Muscle of leg (tissue), 3 donors: ENCODE measurements at regions not wholly inside any gene's neighbourhood (a gene's known extent, or its start where the extent isn't known, plus 50 kb on each side); places are given as distances from the start of the nearest gene placed in this dataset.
A peak's percentile ranks its signal among the peaks of the same experiment; 100 is the strongest.

Experiments
- DNase-seq: peaks from one replicate; pipeline ENCODE4 v3.0.0; 2013
- H3K27ac ChIP-seq: one replicate; pipeline ENCODE4 v1.5.1; 2013; ENCODE audit warnings: mild to moderate bottlenecking, low read length, control low read depth
- H3K27me3 ChIP-seq: one replicate; pipeline ENCODE4 v1.6.1; 2013; ENCODE audit warnings: low read length; ENCODE audit not compliant: control insufficient read depth, insufficient read depth
- H3K36me3 ChIP-seq: one replicate; pipeline ENCODE4 v1.6.1; 2013; ENCODE audit warnings: low read length; ENCODE audit not compliant: control insufficient read depth, insufficient read depth
- H3K4me1 ChIP-seq: one replicate; pipeline ENCODE4 v1.6.1; 2013; ENCODE audit warnings: low read length; ENCODE audit not compliant: control insufficient read depth, insufficient read depth
- H3K4me3 ChIP-seq: one replicate; pipeline ENCODE4 v1.5.1; 2013; ENCODE audit warnings: low read length, control low read depth
- H3K9me3 ChIP-seq: replicated peaks from 2 replicates; pipeline ENCODE4 v1.6.1; 2013; ENCODE audit warnings: low read depth, low read length; ENCODE audit not compliant: control insufficient read depth
- WGBS: methylation state at CpG from one replicate; pipeline ENCODE4 v1.1.5; 2013; ENCODE audit warnings: missing lambda C conversion rate; ENCODE audit not compliant: insufficient coverage; 5-methylcytosine and 5-hydroxymethylcytosine counted together

DNA sequence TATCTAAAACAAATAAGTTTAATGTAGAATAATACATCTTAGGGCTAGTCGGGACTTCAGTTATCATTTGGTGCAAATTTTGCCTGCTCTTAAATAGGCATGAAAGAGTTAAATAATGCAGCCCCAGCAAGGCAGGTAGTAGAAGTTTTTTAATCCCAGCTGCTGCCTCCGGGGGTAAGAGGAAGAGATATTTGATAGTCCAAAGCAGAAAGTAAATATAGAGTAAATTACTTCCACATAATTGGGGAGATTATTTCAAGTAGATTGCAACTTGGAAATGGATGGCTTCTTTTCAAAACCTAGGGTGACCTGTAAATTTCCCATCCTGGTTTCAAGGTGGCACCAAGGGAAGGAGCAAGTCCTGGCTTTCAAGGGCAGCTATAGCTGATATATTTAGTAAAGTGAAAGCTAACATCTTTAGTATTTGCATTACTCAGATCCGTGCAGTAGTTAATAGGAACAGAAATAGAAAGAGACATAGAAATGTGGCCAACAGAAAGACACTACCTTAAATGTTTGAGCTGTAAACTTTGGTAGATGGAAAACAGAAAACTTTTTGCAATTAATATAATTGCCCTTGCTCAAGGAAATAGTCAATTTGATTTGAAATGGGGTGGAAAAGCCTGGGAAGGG is 109.1 kb downstream of the LMO4 start:
- H3K36me3 ChIP-seq, result no peaks in the 10 kb centered on the region

DNA sequence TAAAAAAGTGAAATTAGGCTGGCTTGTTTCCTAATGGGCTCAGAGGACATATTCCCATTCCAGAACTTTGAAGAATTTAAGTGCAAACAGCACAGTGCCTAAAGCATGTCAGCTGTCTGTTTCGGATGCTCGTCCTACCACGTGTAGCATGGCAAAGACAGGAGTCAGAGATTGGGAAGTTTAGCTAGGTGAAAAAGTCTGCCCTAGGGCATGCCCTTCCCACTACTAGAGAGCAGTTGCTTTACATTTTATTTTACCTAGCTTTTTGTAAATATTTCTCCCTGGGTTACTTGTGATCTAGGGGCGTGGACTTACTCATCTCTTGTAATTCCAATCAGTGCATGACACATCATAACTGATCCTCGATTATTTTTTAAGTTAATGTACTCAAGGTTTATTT is 111.1 kb downstream of the LMO4 start:
- no peaks in the 10 kb centered on the region for H3K36me3 ChIP-seq
- H3K4me1 ChIP-seq, result no peaks in the 10 kb centered on the region
- H3K4me3 ChIP-seq, result no peak overlapping the region
- no peak overlapping the region for H3K27ac ChIP-seq
- no peaks in the 10 kb centered on the region for H3K27me3 ChIP-seq
- no peaks in the 10 kb centered on the region for H3K9me3 ChIP-seq
- no CpG with 5 or more reads among the region's 5 CpGs for WGBS
- DNase-seq, result no peak

More for the DNA sequence above, 109.1 kb downstream of the LMO4 start:
- DNase-seq, result no peak
- Histone ChIP-seq H3K4me3 (no peak overlapping the region), H3K9me3 (no peaks in the 10 kb centered on the region), H3K4me1 (no peaks in the 10 kb centered on the region), H3K27me3 (no peaks in the 10 kb centered on the region), H3K27ac (no peak overlapping the region)
- WGBS, result no CpG with 5 or more reads among the region's 3 CpGs

DNA sequence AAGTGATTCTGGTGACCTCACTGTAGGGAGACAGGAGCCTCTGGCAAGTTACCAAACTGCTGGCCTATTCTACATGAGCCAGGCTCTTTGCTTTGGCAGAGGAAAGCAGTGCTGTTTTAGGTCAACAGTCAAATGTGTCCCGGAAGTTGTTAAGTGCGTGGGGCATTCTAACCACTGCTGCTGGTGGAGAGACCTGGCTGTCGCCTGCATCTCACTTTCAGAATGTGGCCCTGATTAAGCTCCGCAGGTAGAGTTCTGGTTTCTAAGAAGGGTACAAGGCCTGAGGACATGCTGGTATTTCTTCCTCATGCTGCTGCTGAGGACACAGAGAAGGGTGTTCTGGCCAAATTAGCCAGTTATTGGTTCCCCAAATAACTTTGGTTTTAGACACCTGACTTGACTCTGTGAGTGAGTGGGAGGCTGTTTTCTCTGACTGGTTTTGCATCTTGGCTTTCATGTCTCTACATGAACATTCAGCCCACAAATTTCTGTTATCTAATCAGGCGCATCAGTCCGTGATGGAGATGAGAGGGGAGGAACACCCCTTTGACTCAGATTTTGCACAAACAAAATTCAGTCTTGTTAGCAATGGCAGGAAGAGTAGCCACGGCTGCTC is 120.8 kb downstream of the LMO4 start:
- no peaks in the 10 kb centered on the region for H3K4me1 ChIP-seq
- 70% methylated on average over 4 of the region's 7 CpGs for WGBS
- DNase-seq, result no peak
- H3K9me3 ChIP-seq, result no peaks in the 10 kb centered on the region
- H3K27ac ChIP-seq, result no peak overlapping the region
- H3K4me3 ChIP-seq, result no peak overlapping the region
- H3K27me3 ChIP-seq, result no peaks in the 10 kb centered on the region
- H3K36me3 ChIP-seq, result no peaks in the 10 kb centered on the region

DNA sequence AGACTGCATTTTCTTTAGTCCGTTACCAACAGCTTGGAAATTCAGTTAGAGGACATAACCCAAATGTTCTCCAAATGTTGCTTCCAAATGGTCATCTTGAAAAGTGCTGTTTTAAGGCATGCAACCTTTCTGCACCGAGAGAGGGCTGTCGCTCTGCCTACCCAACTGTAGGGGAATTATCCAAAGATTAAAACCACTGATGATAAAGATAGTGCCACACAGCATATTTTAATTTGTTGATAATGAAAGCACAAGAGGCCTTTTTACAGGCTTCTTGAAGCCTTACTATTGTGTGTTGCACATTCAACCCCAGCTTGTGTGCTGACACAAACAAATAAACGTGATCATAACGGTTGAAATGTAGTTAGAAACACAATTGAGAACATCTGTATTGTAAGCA is 121.5 kb downstream of the LMO4 start:
- WGBS, result no CpG with 5 or more reads among the region's 5 CpGs
- Histone ChIP-seq H3K36me3 (no peaks in the 10 kb centered on the region), H3K9me3 (no peaks in the 10 kb centered on the region), H3K4me1 (no peaks in the 10 kb centered on the region), H3K4me3 (no peak overlapping the region), H3K27me3 (no peaks in the 10 kb centered on the region), H3K27ac (no peak overlapping the region)
- DNase-seq, result no peak

DNA sequence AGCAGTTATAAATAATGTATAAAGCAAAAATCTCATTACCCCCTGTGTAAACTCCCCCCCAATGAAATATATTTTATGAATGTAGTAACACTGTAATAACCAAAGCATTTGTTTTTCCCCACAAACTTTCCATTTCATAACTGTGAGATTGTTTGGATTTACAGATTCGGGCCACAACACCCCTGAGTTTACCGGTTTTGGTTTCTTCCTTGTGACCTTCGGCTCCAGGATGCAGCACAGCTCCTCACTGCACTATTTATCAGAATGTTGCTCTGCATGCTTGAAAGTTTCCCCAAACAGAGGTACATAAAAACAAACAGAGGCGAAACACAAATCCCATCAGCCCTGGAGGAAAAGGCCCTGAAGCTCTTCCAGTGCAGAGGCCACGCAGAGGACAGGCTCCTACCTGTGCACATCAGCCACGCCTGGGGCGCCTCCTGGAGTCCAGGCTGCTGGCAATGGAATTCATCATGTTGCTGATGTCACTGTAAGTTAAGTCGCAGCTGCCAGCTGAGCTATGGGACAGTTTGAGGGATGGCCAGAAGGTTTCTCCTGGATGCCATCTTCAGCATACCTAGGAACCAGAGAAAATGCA is 122.0 kb downstream of the LMO4 start:
- 80% methylated on average over 2 of the region's 8 CpGs for WGBS
- DNase-seq, result no peak
- Histone ChIP-seq H3K36me3 (no peaks in the 10 kb centered on the region), H3K9me3 (no peaks in the 10 kb centered on the region), H3K4me1 (no peaks in the 10 kb centered on the region), H3K27me3 (no peaks in the 10 kb centered on the region), H3K4me3 (no peak overlapping the region), H3K27ac (no peak overlapping the region)

DNA sequence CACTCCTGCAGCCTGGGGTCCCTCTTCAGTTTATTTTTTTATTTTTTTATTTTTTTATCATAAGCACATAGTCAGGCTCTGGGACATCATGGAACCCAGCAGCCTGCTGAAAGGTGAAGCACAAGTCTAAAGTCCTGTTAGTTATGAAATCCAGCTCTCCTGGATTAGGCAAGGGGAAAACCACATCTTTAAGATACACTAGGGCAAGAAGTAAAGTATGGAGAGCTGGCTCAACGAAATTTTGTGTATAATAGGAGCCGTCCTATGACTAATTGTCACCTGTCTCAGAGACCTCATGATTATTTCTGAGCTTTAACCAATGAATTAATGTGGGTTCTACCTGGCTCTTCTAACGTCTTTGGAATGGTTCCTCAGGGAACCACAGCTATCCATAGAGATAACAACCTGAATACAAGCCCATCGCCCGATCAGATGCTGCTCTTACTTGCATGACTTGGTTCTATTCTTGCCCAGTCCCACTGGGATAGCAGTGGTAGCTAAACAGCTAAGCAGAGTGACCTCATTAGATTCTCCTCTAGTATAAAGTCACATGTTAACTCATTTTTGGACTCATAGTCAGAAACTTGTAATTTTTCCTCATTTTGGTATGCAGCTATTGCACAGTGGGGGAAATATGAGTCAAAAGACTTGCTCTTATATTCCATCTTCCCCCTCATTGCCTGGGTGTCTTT is 122.7 kb downstream of the LMO4 start:
- Histone ChIP-seq H3K36me3 (no peaks in the 10 kb centered on the region), H3K27me3 (no peaks in the 10 kb centered on the region), H3K4me1 (no peaks in the 10 kb centered on the region), H3K9me3 (no peaks in the 10 kb centered on the region), H3K4me3 (no peak overlapping the region), H3K27ac (no peak overlapping the region)
- peak; percentile 20 for DNase-seq
- WGBS, result 74% methylated on average over 4 of the region's 5 CpGs

DNA sequence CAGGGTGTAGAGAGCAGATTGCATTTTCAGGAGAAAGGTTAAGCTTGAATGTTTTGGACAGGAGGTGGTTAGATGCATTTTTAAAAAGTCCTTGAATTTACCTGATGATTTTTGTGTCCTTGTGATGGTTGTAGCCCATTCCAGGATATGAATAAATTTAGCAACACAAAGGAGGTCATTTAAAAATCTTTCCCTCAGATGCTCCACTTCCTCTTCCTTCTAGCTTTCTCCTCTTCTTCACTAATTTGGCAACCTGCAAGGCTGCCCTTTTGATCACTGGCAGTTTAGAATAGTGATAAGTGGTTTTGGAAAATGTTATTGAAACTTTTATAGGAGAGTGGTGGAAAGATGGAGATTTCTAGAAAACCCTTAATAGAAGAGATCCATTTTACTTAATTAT is 124.0 kb downstream of the LMO4 start:
- H3K27ac ChIP-seq, result no peak overlapping the region
- H3K36me3 ChIP-seq, result no peaks in the 10 kb centered on the region
- H3K9me3 ChIP-seq, result no peaks in the 10 kb centered on the region
- H3K27me3 ChIP-seq, result no peaks in the 10 kb centered on the region
- no peak for DNase-seq
- H3K4me1 ChIP-seq, result no peaks in the 10 kb centered on the region
- no peak overlapping the region for H3K4me3 ChIP-seq

DNA sequence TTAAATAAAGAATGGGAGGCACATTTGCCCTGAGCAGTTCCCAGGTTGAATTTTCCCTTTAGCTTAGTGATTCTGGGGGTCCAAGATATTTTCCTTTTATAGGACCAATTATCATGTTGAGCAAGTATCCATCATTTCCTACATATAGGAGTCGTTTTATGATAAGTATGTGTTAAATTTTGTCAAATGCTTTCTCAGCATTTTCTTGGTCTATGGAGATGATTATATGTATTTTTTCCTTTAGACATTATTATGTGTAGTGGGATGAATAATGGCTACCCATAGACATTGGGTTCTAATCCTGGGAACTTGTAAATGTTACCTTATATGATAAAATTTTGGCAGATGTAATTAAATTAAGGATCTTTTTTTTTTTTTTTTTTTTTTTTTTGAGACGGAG is 128.7 kb downstream of the LMO4 start:
- Histone ChIP-seq H3K36me3 (no peaks in the 10 kb centered on the region), H3K9me3 (peaks cover 3% of the 10 kb centered on the region), H3K27me3 (no peaks in the 10 kb centered on the region), H3K4me3 (no peak overlapping the region), H3K4me1 (no peaks in the 10 kb centered on the region), H3K27ac (no peak overlapping the region)
- WGBS, result no CpG with 5 or more reads among the region's 2 CpGs
- no peak for DNase-seq

DNA sequence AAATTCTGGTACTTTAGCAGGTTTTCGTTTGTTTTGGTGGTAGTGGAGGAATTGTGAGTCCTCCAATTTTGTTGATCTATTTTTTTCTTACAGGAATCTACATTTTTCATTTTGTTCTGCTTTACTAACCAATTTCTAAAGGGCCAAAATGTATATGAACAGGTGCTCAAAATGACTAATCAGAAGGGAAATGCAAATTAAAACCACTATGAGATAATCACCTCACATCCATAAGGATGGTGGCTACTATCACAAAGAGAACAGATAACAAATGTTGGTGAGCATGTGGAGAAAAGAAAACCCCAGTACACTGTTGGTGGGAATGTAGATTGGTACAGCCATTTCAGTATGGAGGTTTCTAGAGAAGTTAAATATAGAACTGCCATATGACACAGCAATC is 134.2 kb downstream of the LMO4 start:
- no peaks in the 10 kb centered on the region for H3K36me3 ChIP-seq
- peaks cover 3% of the 10 kb centered on the region for H3K9me3 ChIP-seq
- H3K27ac ChIP-seq, result no peak overlapping the region
- DNase-seq, result no peak
- no peaks in the 10 kb centered on the region for H3K27me3 ChIP-seq
- WGBS, result no CpG with 5 or more reads among the region's 1 CpG
- H3K4me3 ChIP-seq, result no peak overlapping the region
- H3K4me1 ChIP-seq, result peaks cover 2% of the 10 kb centered on the region

DNA sequence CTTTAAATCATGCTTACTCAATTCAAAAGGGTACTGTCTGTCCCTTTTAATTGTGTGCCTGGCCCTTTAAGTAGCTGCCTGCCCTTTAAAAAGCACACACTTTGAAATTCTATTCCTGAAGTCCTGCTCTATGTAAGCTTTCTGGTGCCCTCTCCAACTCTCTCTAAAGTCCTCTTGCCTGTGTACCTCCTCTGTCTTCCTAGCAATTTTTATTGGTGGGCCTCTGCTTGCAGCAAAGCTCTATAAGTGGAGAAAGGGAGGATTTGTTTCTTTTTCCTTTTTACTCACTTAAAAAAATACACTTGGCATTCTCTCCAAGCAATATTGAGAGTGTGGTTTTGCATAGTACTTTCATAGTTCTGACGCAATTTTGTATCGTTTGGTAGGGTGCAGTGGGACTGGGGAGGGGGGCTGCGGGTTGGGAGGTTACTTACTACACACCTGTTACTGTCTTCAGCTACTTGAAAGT is 135.4 kb downstream of the LMO4 start:
- Histone ChIP-seq H3K9me3 (no peaks in the 10 kb centered on the region), H3K4me1 (peaks cover 2% of the 10 kb centered on the region), H3K36me3 (no peaks in the 10 kb centered on the region), H3K27me3 (no peaks in the 10 kb centered on the region), H3K4me3 (no peak overlapping the region), H3K27ac (no peak overlapping the region)
- no CpG with 5 or more reads among the region's 3 CpGs for WGBS
- DNase-seq, result peak; percentile 21
